SK-N-SH treated with all-trans-retinoic acid at 6 μM for 48 hours (cell line): ENCODE measurements at regions not wholly inside any gene's neighbourhood (a gene's known extent, or its start where the extent isn't known, plus 50 kb on each side); places are given as distances from the start of the nearest gene placed in this dataset.

Experiments
- ZC3H10 ChIP-seq: fragments of 250-450 bp; sonication (Bioruptor Pico); IDR thresholded peaks from 2 replicates; pipeline ENCODE4 v1.5.1; 2021; ENCODE audit warnings: mild to moderate bottlenecking, moderate library complexity
- ZFP3 ChIP-seq: fragments of 250-450 bp; sonication (Bioruptor Pico); IDR thresholded peaks from 2 replicates; pipeline ENCODE4 v1.5.0; 2020; ENCODE audit warnings: mild to moderate bottlenecking, moderate library complexity
- TF ChIP-seq, protein P1 (sequence below): fragments of 250-450 bp; sonication (Bioruptor Pico); IDR thresholded peaks from 2 replicates; pipeline ENCODE4 v1.8.0; 2020; ENCODE audit warnings: mild to moderate bottlenecking, moderate library complexity, borderline replicate concordance

DNA sequence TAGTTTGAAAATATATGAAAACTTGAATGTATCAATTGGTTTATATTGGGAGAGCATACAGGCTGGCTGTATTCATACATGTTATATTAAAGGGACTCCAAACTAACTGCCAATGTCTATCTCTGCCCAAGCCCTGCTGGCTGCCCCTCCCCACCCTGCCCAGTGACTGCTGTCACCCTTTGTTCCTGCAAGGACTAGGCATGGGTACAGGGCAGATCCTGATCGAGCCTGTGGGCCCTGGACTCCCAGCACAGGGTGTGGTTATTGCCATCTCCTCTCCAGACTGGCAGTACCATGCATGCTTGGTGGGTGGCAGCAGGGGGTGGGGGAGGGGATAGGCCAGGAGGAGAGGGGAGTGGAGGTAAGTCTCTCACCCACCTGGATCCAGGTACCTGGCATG, 167.5 kb upstream of the RASGEF1B start:
- TF ChIP-seq, protein P1, sequence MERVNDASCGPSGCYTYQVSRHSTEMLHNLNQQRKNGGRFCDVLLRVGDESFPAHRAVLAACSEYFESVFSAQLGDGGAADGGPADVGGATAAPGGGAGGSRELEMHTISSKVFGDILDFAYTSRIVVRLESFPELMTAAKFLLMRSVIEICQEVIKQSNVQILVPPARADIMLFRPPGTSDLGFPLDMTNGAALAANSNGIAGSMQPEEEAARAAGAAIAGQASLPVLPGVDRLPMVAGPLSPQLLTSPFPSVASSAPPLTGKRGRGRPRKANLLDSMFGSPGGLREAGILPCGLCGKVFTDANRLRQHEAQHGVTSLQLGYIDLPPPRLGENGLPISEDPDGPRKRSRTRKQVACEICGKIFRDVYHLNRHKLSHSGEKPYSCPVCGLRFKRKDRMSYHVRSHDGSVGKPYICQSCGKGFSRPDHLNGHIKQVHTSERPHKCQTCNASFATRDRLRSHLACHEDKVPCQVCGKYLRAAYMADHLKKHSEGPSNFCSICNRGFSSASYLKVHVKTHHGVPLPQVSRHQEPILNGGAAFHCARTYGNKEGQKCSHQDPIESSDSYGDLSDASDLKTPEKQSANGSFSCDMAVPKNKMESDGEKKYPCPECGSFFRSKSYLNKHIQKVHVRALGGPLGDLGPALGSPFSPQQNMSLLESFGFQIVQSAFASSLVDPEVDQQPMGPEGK (CRISPR knock-in tag), result no peak
- TF ChIP-seq ZC3H10, result no peak
- TF ChIP-seq ZFP3 (CRISPR knock-in tag), result no peak
